AG09319 (cell line): ENCODE measurements at regions not wholly inside any gene's neighbourhood (a gene's known extent, or its start where the extent isn't known, plus 50 kb on each side); places are given as distances from the start of the nearest gene placed in this dataset.

Experiments
- DNase-seq: peaks from one replicate; pipeline ENCODE4 v3.0.0-alpha.2; 2010; ENCODE audit warnings: low read depth; ENCODE audit errors: extremely low read depth
- CTCF ChIP-seq: IDR thresholded peaks from 2 replicates; pipeline ENCODE4 v1.5.1; 2011; ENCODE audit warnings: low read depth, mild to moderate bottlenecking, inconsistent platforms, low read length, moderate library complexity

- no peak for DNase-seq
- no peak for TF ChIP-seq CTCF
These were observed 325.6 kb downstream of the ZWINT start for GRCh38 chr10:56035489-56035888.

- no peak for TF ChIP-seq CTCF
These were observed 332.5 kb downstream of the ZWINT start for GRCh38 chr10:56028298-56029132.

GRCh38 chr10:56012101-56012500 is 349.0 kb downstream of the ZWINT start:
- no peak for DNase-seq
- no peak for TF ChIP-seq CTCF

More at GRCh38 chr10:56028298-56029132, 332.5 kb downstream of the ZWINT start:
- DNase-seq, result no peak

GRCh38 chr10:56003555-56003954 is 357.5 kb downstream of the ZWINT start:
- TF ChIP-seq CTCF, result no peak
- DNase-seq, result no peak

- DNase-seq, result no peak
- no peak for TF ChIP-seq CTCF
These were observed 371.9 kb downstream of the ZWINT start for GRCh38 chr10:55989188-55989587.

- no peak for TF ChIP-seq CTCF
- DNase-seq, result no peak
These were observed 381.9 kb downstream of the ZWINT start for GRCh38 chr10:55979203-55979602.

- TF ChIP-seq CTCF, result no peak
- DNase-seq, result no peak
These were observed 395.0 kb downstream of the ZWINT start for GRCh38 chr10:55966101-55966500.
